Natural killer cell treated with Interleukin-12 subunit alpha and Interleukin-12 subunit beta and Interleukin-15 and Interleukin-18, amount 100 ng/mL, for 72 hours (primary cell): ENCODE measurements at regions not wholly inside any gene's neighbourhood (a gene's known extent, or its start where the extent isn't known, plus 50 kb on each side); places are given as distances from the start of the nearest gene placed in this dataset.

Experiments used
- ATAC-seq, 2 donors: fragments of 150-1000 bp; cut with Tn5 transposase in 1 of 2; sonication (Bioruptor Pico), chemical (Tn5 transposase) in 1 of 2; 2 replicates each; pipeline ENCODE4 v1.10.0; 2021
- DNase-seq: peaks from one replicate; pipeline ENCODE4 v3.0.0; 2022; ENCODE audit warnings: low spot score
- H3K27ac Mint-ChIP-seq, 2 donors: 1 replicate in 1 of 2; 2 replicates in 1 of 2; pipeline ENCODE4 v1.8.0; 2022; ENCODE audit warnings: mixed read lengths in 2 of 2, mild to moderate bottlenecking in 1 of 2, moderate library complexity in 1 of 2
- H3K27me3 Mint-ChIP-seq, 2 donors: 1 replicate in 1 of 2; 2 replicates in 1 of 2; pipeline ENCODE4 v1.8.0; 2022; ENCODE audit warnings: mixed read lengths in 2 of 2
- H3K36me3 Mint-ChIP-seq: one replicate; pipeline ENCODE4 v1.8.0; 2022; ENCODE audit warnings: mixed read lengths
- H3K4me1 Mint-ChIP-seq, 2 donors: 1 replicate in 1 of 2; 2 replicates in 1 of 2; pipeline ENCODE4 v1.8.0; 2022; ENCODE audit warnings: low read depth in 2 of 2, mixed read lengths in 2 of 2, mild to moderate bottlenecking in 1 of 2
- H3K4me3 Mint-ChIP-seq: one replicate; pipeline ENCODE4 v1.8.0; 2022; ENCODE audit warnings: mixed read lengths
- H3K9me3 Mint-ChIP-seq: 2 replicates; pipeline ENCODE4 v1.8.0; 2022; ENCODE audit warnings: mixed read lengths

DNA sequence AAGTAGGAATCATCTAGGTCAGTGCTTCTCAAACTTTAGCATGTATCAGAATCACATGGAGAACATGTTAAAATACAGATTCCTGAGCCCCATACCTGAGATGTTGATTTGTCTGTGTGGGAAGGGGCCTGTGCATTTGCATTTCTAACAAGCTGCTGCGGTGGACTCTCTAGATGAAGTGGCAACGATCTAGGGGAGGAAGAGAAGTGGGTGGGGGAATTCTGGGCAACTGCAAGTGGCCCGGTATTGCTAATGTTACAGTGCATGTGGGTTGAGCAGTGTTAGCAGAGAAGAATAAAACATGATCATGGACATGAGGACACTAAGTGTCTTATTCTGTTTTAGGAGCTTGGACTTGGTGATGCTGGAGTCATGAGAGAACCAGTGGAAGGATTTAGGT is 329.0 kb downstream of the OLFM4 start:
- ATAC-seq (no peak), DNase-seq (no peak)
- Mint-ChIP-seq H3K9me3 (peaks cover 12% of the 10 kb centered on the region), H3K27me3 (no peaks in the 10 kb centered on the region), H3K4me1 (no peaks in the 10 kb centered on the region), H3K36me3 (no peaks in the 10 kb centered on the region), H3K27ac (no peak overlapping the region), H3K4me3 (no peak overlapping the region)

DNA sequence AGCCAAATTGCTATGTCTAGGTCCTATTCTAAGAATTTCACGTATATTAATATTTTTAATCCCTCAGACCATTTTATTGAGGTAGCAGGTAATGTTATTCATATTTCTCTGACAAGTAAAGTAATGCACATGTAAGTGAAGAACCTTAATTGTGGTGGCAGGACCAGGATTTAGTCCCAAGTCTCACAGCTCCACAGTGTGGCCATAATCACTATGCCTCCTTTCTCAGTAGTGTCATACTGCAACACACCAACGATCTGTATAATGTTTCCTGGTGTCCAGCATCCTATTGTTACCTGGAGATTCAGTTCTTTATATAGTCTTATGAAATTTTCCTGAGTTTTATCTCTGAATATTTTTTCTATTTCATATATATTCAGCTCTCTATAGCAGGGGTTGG is 340.3 kb downstream of the OLFM4 start:
- no peak for ATAC-seq

DNA sequence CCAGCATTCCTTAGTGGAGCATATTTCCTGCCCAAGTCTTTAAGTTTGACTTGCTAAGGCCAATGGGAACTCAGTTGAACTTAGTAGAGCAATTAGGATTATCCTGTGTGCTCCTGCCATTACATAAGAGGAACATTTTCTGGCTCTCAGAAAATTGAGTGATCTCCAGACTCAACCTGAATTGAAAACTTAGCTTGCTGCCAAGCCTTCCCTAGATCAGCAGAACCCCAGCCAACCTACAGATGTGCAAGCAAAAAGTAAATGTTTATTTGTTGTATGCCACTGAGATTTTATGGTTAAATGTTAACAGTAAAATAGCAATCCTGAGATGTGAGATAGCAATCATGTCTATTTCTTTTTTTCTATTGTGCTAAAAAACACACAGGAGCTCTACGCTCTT is 350.9 kb downstream of the OLFM4 start:
- Mint-ChIP-seq H3K27ac (no peak overlapping the region), H3K4me1 (no peaks in the 10 kb centered on the region), H3K36me3 (no peaks in the 10 kb centered on the region), H3K4me3 (no peak overlapping the region), H3K9me3 (peaks cover 18% of the 10 kb centered on the region), H3K27me3 (no peaks in the 10 kb centered on the region)
- ATAC-seq, result no peak
- no peak for DNase-seq

More for the DNA sequence above, 340.3 kb downstream of the OLFM4 start:
- Mint-ChIP-seq H3K36me3 (no peaks in the 10 kb centered on the region), H3K27me3 (no peaks in the 10 kb centered on the region), H3K9me3 (peaks cover 10% of the 10 kb centered on the region), H3K4me3 (no peak overlapping the region), H3K27ac (no peak overlapping the region), H3K4me1 (no peaks in the 10 kb centered on the region)
- DNase-seq, result no peak

DNA sequence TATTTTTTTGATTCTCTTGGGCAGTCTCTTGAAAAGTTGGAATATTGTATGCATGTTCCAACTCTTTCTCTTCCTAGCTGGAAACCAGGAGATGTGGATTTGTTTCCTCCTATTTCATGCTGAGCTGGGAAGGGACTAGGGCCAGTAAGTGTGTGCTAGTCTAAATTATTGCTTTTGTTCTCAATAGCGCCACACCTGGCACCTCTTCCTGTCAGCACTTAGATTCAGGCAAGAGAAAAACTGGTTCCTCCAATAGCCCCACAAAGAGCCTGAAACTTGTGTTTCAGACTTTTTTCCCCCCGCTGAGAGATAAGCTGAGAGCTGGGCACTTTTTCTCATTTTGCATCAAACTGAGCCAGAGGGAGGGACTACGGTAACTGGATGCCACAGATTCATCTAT is 353.4 kb downstream of the OLFM4 start:
- no peaks in the 10 kb centered on the region for H3K27me3 Mint-ChIP-seq
- peaks cover 27% of the 10 kb centered on the region for H3K9me3 Mint-ChIP-seq
- H3K36me3 Mint-ChIP-seq, result no peaks in the 10 kb centered on the region
- no peak overlapping the region for H3K4me3 Mint-ChIP-seq
- DNase-seq (no peak), ATAC-seq (no peak)
- H3K4me1 Mint-ChIP-seq, result no peaks in the 10 kb centered on the region
- no peak overlapping the region for H3K27ac Mint-ChIP-seq

DNA sequence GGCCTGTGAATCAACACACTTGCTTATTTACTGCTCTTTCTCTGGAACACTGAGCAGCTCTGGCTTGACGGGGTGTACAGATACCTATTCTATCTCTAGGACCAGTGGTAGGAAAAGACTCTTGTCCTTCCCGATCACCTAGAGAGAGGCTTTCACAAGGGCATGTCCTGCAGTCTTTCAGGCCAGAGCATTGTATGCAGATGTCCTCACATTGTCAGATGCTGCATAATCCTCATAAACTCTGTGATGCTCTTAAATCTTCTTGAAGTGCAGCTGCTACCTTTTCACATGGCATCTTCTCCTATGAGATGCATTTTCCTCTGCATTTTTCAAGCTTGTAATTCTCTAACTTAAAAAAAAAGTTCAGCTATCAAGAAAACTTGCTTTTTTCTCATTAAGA is 369.4 kb downstream of the OLFM4 start:
- H3K9me3 Mint-ChIP-seq, result peaks cover 11% of the 10 kb centered on the region
- no peaks in the 10 kb centered on the region for H3K27me3 Mint-ChIP-seq
- H3K27ac Mint-ChIP-seq, result no peak overlapping the region
- no peak overlapping the region for H3K4me3 Mint-ChIP-seq
- no peaks in the 10 kb centered on the region for H3K36me3 Mint-ChIP-seq
- DNase-seq, result no peak
- H3K4me1 Mint-ChIP-seq, result no peaks in the 10 kb centered on the region
- no peak for ATAC-seq

DNA sequence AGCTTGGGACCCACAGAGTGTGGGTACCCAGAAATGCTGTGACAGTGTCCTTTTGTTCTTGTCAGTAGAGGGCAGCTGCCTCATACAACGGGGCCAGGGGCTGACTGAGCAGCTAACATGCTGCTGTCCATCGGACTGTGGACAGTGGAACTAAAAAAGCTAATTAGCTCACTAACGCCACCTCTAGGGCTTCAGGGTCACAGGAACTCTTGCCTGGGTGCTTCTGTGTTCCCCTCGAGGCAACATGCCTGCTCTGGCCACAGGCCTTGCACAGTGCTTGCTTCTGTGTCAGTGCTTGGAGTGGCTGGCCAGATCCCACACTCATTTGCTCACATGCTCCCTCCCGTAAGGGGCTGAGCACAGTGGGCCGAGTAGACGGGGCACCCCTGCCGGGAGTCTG is 377.0 kb downstream of the OLFM4 start:
- no peak for ATAC-seq
- H3K9me3 Mint-ChIP-seq, result no peaks in the 10 kb centered on the region

DNA sequence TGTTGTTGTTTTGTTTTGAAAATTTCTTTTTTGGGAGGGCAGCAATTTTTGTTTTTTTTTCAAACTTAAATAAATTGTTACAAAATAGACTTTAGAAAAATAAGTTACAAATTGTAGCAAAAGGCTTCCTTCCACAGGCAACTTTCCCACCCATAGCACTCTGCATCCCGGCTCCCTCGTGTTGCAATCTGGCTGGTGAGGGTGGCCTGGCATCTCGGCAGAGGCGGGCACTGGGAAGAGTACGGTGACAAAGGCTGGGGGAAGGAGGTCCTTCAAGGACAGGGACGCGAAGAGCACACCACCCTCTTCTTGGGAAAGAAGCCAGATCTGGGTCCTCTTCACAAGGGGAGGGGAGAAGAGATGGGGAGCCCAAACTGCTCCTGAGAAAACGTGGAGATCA is 379.7 kb downstream of the OLFM4 start:
- ATAC-seq (no peak), DNase-seq (no peak)
- Mint-ChIP-seq H3K27ac (no peak overlapping the region), H3K9me3 (peaks cover 3% of the 10 kb centered on the region), H3K36me3 (no peaks in the 10 kb centered on the region), H3K4me1 (no peaks in the 10 kb centered on the region), H3K4me3 (no peak overlapping the region), H3K27me3 (no peaks in the 10 kb centered on the region)

More for the DNA sequence above, 377.0 kb downstream of the OLFM4 start:
- Mint-ChIP-seq H3K27ac (no peak overlapping the region), H3K4me3 (no peak overlapping the region), H3K4me1 (no peaks in the 10 kb centered on the region), H3K36me3 (no peaks in the 10 kb centered on the region), H3K27me3 (no peaks in the 10 kb centered on the region)
- no peak for DNase-seq

DNA sequence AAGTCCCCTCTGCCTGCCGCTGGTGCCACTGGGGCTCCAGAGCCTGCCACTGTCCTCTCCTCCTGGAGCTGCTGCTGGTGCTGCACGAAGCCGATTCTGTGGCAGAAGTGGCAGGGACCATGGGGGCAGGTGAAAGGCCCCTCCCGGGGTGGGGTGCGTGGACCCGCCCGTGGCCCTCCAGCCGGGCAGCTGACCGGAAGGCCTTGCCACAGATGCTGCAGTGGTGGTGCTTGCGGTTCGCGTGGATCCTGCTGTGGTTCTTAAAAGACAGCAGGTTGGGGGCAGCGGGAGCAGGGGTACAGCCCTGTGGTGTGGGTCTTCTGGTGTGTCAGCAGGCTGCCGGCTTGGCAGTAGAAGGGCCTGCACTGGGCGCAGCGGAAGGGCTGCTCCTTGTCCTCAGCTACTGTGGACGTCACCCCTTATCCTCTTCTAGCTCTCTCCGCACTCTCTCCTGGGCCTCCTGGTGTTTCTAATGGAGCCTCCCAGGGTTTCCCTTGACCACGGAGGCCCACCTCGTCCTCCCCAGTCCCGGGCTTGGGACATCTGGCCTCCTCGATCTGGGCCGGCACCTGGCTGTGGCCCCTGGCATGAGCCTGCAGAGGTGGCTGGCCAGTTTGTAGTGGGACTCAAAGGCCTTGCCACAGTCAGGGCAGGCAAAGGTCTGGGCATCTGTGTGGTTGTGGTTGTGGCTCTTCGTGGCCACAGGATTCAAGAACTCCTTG is 380.4 kb downstream of the OLFM4 start:
- no peaks in the 10 kb centered on the region for H3K36me3 Mint-ChIP-seq
- no peaks in the 10 kb centered on the region for H3K4me1 Mint-ChIP-seq
- peaks cover 3% of the 10 kb centered on the region for H3K9me3 Mint-ChIP-seq
- H3K27ac Mint-ChIP-seq, result no peak overlapping the region
- peak in 1 of 2 donors; percentile 50 for ATAC-seq
- no peaks in the 10 kb centered on the region for H3K27me3 Mint-ChIP-seq
- no peak for DNase-seq
- H3K4me3 Mint-ChIP-seq, result no peak overlapping the region

DNA sequence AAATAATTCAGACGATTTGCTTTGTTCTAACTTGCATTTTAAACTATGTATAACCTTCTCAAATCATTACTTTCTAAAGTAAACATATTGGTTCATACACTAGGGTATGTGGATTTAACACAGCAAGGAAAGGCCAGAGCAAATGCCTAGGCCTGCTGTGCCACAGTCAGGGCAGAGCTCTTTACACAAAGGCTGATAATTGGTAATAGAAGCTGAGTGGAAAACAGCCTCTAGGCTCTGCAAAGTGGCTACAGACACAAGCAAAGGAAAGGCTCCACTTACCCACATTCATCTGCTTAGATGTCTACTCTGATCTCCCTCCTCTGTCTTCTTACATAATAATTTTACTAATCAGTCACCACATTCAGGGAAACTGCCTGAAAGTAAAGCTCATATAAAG is 382.9 kb downstream of the OLFM4 start:
- no peaks in the 10 kb centered on the region for H3K27me3 Mint-ChIP-seq
- H3K27ac Mint-ChIP-seq, result no peak overlapping the region
- no peak for ATAC-seq
- no peaks in the 10 kb centered on the region for H3K36me3 Mint-ChIP-seq
- H3K9me3 Mint-ChIP-seq, result peaks cover 3% of the 10 kb centered on the region
- no peaks in the 10 kb centered on the region for H3K4me1 Mint-ChIP-seq
- DNase-seq, result no peak
- no peak overlapping the region for H3K4me3 Mint-ChIP-seq

DNA sequence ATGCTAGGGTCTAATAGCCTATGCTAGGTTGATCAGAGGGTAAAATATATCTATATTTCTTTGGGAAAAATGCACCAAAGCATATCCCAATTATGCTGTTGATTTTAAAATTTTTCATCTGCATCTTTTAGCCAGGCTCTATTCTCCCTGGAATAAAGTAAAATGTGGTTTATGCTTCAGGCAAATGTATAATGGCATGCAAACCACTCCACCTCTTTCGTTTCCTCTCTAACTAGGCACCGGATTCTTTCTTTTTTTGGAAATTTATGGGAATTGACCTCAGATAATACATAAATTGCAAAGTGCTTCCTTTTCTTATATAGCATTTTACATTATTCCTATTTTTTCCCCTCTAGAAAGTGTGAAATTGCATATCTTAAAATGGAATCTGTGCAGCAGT is 386.5 kb downstream of the OLFM4 start:
- Mint-ChIP-seq H3K4me3 (no peak overlapping the region), H3K4me1 (no peaks in the 10 kb centered on the region), H3K36me3 (no peaks in the 10 kb centered on the region), H3K9me3 (peaks cover 10% of the 10 kb centered on the region), H3K27me3 (no peaks in the 10 kb centered on the region), H3K27ac (no peak overlapping the region)
- ATAC-seq (no peak), DNase-seq (no peak)

DNA sequence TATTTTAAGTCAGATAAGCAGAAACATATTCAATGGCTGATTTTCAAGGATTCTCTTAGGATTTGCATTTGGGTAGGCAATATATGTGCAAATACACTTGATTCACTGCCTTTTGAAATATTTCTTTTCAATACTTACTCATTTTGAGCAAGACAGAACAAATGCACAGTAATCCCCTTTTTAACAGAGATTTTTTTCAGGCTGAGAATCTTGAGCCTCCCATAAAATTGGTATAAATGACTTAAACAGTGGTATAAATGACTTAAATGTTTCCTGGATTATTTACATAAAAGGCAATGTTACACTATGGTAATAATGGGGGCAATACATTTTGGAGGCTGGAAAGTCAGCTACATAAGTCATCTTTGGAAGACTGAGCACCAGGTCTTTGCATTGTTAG is 389.0 kb downstream of the OLFM4 start:
- no peak for ATAC-seq
- Mint-ChIP-seq H3K4me3 (no peak overlapping the region), H3K27me3 (no peaks in the 10 kb centered on the region), H3K36me3 (no peaks in the 10 kb centered on the region), H3K4me1 (no peaks in the 10 kb centered on the region), H3K27ac (no peak overlapping the region), H3K9me3 (peaks cover 10% of the 10 kb centered on the region)
- DNase-seq, result no peak

DNA sequence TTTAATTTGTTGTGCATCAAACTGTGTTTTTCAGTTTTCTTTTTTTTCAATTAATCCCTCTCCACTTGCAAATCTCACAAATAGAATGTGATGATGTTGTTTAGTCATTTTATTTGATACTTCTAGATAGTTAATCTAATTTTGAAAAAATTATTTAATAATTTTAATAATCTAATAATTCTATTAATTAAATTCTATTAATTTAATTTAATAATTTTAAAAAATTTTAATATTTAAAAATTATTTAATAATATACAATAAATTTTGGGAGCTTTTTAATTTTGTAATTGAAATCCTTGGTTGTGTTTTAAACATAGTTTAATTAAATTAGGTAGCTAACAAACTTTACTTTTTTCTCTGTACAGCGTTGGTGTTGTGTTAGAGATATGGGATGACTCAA is 393.8 kb downstream of the OLFM4 start:
- Mint-ChIP-seq H3K4me3 (no peak overlapping the region), H3K36me3 (no peaks in the 10 kb centered on the region), H3K27me3 (no peaks in the 10 kb centered on the region), H3K4me1 (no peaks in the 10 kb centered on the region), H3K9me3 (peaks cover 7% of the 10 kb centered on the region), H3K27ac (no peak overlapping the region)
- ATAC-seq (no peak), DNase-seq (no peak)

DNA sequence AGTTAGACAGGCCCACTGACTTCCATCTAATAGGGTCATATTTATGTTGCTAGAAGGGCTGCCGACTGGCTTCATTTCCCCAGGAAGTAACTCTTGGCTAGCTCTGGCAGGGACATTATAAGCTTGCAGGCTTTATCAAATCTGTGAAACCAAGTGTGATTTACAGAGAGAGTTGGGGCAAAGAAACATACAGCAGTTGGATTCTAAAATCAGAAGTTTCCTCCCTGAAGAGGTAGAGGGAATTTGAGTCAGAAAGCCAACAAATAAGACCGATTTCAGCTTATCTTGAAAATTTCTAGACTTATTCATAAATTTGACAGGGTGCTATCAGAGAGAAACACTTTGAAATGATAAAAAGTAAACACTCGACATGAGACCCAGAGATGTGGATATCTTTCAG is 407.8 kb downstream of the OLFM4 start:
- Mint-ChIP-seq H3K4me1 (no peaks in the 10 kb centered on the region), H3K27ac (no peak overlapping the region), H3K36me3 (no peaks in the 10 kb centered on the region), H3K4me3 (no peak overlapping the region), H3K27me3 (no peaks in the 10 kb centered on the region), H3K9me3 (peaks cover 7% of the 10 kb centered on the region)
- no peak for ATAC-seq
- DNase-seq, result no peak

DNA sequence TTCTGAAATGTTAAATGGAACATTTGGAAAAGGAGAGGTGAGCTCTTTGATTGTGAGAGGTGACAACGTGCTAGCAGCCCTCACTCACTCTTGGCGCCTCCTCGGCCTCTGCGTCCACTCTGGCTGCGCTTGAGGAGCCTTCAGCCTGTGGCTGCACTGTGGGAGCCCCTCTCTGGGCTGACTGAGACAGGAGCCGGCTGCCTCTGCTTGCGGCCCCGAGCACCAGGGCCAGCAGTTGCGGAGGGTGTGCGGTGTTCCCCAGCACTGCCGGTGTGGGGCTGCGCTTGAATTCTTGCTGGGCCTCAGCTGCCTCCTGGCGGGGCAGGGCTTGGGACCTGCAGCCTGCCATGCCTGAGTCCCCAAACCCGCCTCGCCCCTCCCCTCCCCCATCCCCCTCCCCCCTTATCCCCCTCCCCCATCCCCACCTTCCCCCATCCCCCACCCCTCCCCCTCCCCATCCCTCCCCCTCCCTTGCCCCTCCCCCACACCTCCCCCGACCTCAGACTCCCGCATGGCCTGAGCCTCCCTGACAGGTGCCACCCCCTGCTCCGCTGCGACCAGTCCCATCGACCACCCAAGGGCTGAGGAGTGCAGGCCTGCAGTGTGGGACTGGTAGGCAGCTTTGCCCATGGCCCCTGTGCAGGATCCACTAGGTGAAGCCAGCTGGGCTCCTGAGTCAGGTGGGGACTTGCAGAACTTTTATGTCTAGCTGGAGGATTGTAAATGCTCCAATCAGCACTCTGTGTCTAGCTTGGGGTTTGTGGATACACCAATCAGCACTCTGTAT is 411.0 kb downstream of the OLFM4 start:
- DNase-seq, result no peak

More for the DNA sequence above, 411.0 kb downstream of the OLFM4 start:
- no peaks in the 10 kb centered on the region for H3K9me3 Mint-ChIP-seq
- no peak overlapping the region for H3K27ac Mint-ChIP-seq
- H3K4me3 Mint-ChIP-seq, result no peak overlapping the region
- no peaks in the 10 kb centered on the region for H3K27me3 Mint-ChIP-seq
- H3K36me3 Mint-ChIP-seq, result no peaks in the 10 kb centered on the region
- no peaks in the 10 kb centered on the region for H3K4me1 Mint-ChIP-seq
- ATAC-seq, result no peak
